Epithelial cell of esophagus (primary cell): ENCODE measurements at regions not wholly inside any gene's neighbourhood (a gene's known extent, or its start where the extent isn't known, plus 50 kb on each side); places are given as distances from the start of the nearest gene placed in this dataset.
"Not testable (repeated sequence)": the region's sequence is repeated elsewhere in the genome, so short reads cannot be mapped to it uniquely, and the experiment has no call there.

ENCODE experiments used
- DNase-seq: peaks from one replicate; pipeline ENCODE4 v3.0.0; 2010; ENCODE audit warnings: low read depth
- H3K4me3 ChIP-seq: 2 replicates; pipeline ENCODE4 v1.5.1; 2011; ENCODE audit warnings: mild to moderate bottlenecking, low read length, control low read depth
- CTCF ChIP-seq: IDR thresholded peaks from 2 replicates; pipeline ENCODE4 v1.5.1; 2011; ENCODE audit warnings: low read depth, mild to moderate bottlenecking, low read length, control low read depth, inconsistent platforms; ENCODE audit not compliant: insufficient read depth; ENCODE audit errors: missing control alignments

- peak; percentile 5 for DNase-seq
- H3K4me3 ChIP-seq, result no peak overlapping the region
- TF ChIP-seq CTCF, result no peak
Measured at GRCh38 chr9:74036549-74037231, 460.4 kb upstream of the RORB start.

- DNase-seq, result no peak
- no peak overlapping the region for H3K4me3 ChIP-seq
- TF ChIP-seq CTCF, result no peak
Measured at GRCh38 chr9:74037274-74037673, 459.9 kb upstream of the RORB start.

- DNase-seq, result no peak
- no peak for TF ChIP-seq CTCF
- no peak overlapping the region for H3K4me3 ChIP-seq
Measured at GRCh38 chr9:74041588-74041987, 455.5 kb upstream of the RORB start.

GRCh38 chr9:74044844-74045243 is 452.3 kb upstream of the RORB start:
- no peak for DNase-seq
- TF ChIP-seq CTCF, result no peak
- no peak overlapping the region for H3K4me3 ChIP-seq

GRCh38 chr9:74056023-74056422 is 441.1 kb upstream of the RORB start:
- no peak for TF ChIP-seq CTCF
- DNase-seq, result no peak
- H3K4me3 ChIP-seq, result no peak overlapping the region

- not testable (repeated sequence) for H3K4me3 ChIP-seq, DNase-seq
Measured at GRCh38 chr9:74057051-74057450, 440.1 kb upstream of the RORB start.

- no peak for DNase-seq
- TF ChIP-seq CTCF, result no peak
- H3K4me3 ChIP-seq, result no peak overlapping the region
Measured at GRCh38 chr9:74064702-74065101, 432.4 kb upstream of the RORB start.
